Tibial nerve (tissue), 4 donors: ENCODE measurements at regions not wholly inside any gene's neighbourhood (a gene's known extent, or its start where the extent isn't known, plus 50 kb on each side); places are given as distances from the start of the nearest gene placed in this dataset.

Experiments used
- DNase-seq, 2 donors: peaks; one replicate each; pipeline ENCODE4 v3.0.0-alpha.2; 2019; ENCODE audit warnings: low spot score in 2 of 2
- H3K27ac ChIP-seq, 4 donors: fragments of 200-600 bp; sonication (generic) in 3 of 4; one replicate each; pipeline ENCODE4 v1.5.1; 2017 to 2019; ENCODE audit warnings: mild to moderate bottlenecking in 1 of 4
- H3K27me3 ChIP-seq, 2 donors: fragments of 200-600 bp; sonication (generic) in 1 of 2; one replicate each; pipeline versions ENCODE4 v1.5.1 to v1.6.0; 2017 to 2019
- H3K36me3 ChIP-seq, 3 donors: fragments of 200-600 bp; sonication (generic); one replicate each; pipeline ENCODE4 v1.5.1; 2018 to 2019
- H3K4me1 ChIP-seq, 4 donors: fragments of 200-600 bp; sonication (generic) in 3 of 4; one replicate each; pipeline ENCODE4 v1.5.1; 2017 to 2019
- H3K4me3 ChIP-seq, 4 donors: fragments of 200-600 bp; sonication (generic) in 3 of 4; one replicate each; pipeline ENCODE4 v1.5.1; 2017 to 2019; ENCODE audit warnings: mild to moderate bottlenecking in 1 of 4, moderate library complexity in 1 of 4
- H3K9me3 ChIP-seq, 4 donors: fragments of 200-600 bp; sonication (generic) in 3 of 4; one replicate each; pipeline ENCODE4 v1.5.1; 2017 to 2019
- EP300 ChIP-seq, 2 donors: sonication (generic); formaldehyde crosslinking; IDR thresholded peaks; one replicate each; pipeline ENCODE4 v1.6.1; 2017; ENCODE audit warnings: antibody characterized with exemption in 2 of 2, mild to moderate bottlenecking in 1 of 2
- POLR2A ChIP-seq, 2 donors: fragments of 450-650 bp; IDR thresholded peaks; one replicate each; pipeline ENCODE4 v1.6.1; 2017; ENCODE audit warnings: antibody characterized with exemption in 2 of 2, mild to moderate bottlenecking in 2 of 2, moderate library complexity in 2 of 2
- WGBS, 2 donors: methylation state at CpG; one replicate each; pipeline ENCODE4 v1.1.5; 2018; 5-methylcytosine and 5-hydroxymethylcytosine counted together
- TF ChIP-seq, protein P1 (sequence below), 5 experiments: fragments of 200-600 bp in 3 of 5; fragments of 450-650 bp in 2 of 5; sonication (generic) in 3 of 5; IDR thresholded peaks; one replicate each; pipeline ENCODE4 v1.5.1; 2016 to 2019; ENCODE audit warnings: antibody characterized with exemption in 5 of 5, mild to moderate bottlenecking in 3 of 5, moderate library complexity in 2 of 5

DNA sequence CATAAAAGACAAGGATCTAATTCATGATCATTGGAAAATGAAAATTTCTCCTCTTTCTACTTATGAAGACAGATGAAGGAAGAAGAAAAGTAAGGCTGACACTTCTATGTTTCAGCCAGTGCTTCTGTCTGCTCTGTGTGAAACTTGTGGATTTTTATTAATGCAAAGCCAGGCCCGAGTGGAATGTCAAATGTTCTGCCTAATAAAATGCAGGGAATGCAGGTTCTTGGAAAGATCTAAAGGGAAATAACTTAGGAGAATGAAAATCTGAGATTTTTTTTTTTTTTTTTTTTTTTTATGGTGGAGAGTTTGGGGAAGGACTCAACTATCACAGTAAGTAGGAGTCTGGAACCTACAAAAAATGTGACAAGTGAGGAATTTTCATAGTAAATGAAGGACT lies 1732.3 kb upstream of the SLC10A2 start:
- no peaks in the 10 kb centered on the region for H3K4me1 ChIP-seq
- no peaks in the 10 kb centered on the region for H3K9me3 ChIP-seq
- no peaks in the 10 kb centered on the region for H3K36me3 ChIP-seq
- no peak overlapping the region for H3K4me3 ChIP-seq
- WGBS, 2 donors, result 16 to 27% methylated on average over 1 of the region's 1 CpG
- H3K27me3 ChIP-seq, result no peaks in the 10 kb centered on the region
- no peak overlapping the region for H3K27ac ChIP-seq
- no peak for DNase-seq
- TF ChIP-seq POLR2A (IDR thresholded peaks at IDR 0.05), result no peak
- TF ChIP-seq EP300 (IDR thresholded peaks at IDR 0.05), result no peak
- TF ChIP-seq, protein P1, sequence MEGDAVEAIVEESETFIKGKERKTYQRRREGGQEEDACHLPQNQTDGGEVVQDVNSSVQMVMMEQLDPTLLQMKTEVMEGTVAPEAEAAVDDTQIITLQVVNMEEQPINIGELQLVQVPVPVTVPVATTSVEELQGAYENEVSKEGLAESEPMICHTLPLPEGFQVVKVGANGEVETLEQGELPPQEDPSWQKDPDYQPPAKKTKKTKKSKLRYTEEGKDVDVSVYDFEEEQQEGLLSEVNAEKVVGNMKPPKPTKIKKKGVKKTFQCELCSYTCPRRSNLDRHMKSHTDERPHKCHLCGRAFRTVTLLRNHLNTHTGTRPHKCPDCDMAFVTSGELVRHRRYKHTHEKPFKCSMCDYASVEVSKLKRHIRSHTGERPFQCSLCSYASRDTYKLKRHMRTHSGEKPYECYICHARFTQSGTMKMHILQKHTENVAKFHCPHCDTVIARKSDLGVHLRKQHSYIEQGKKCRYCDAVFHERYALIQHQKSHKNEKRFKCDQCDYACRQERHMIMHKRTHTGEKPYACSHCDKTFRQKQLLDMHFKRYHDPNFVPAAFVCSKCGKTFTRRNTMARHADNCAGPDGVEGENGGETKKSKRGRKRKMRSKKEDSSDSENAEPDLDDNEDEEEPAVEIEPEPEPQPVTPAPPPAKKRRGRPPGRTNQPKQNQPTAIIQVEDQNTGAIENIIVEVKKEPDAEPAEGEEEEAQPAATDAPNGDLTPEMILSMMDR (IDR thresholded peaks at IDR 0.05), result no peak

DNA sequence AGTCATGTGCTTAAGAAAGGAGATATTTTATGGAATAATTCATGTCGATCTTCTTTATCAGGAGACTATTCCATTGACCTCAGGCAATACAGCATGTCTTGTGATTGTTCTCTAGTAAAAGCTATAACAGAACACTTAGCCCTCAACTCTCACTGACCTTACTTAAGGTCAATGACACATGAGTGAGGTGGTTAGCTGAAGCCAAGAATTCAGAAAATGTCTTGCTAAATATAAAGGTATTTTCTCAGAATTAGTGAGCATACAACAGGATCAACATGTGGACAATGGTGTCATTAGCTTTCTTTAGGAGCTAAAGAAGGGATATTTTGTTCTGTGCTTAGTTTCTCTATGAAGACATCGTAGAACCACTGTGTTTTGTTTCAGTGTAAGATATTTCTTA lies 1730.4 kb upstream of the SLC10A2 start:
- Histone ChIP-seq H3K36me3 (no peaks in the 10 kb centered on the region), H3K4me3 (no peak overlapping the region), H3K27me3 (no peaks in the 10 kb centered on the region), H3K4me1 (no peaks in the 10 kb centered on the region), H3K27ac (no peak overlapping the region), H3K9me3 (no peaks in the 10 kb centered on the region)
- TF ChIP-seq, protein P1 (IDR thresholded peaks at IDR 0.05), result no peak
- TF ChIP-seq POLR2A (IDR thresholded peaks at IDR 0.05), result no peak
- TF ChIP-seq EP300 (IDR thresholded peaks at IDR 0.05), result no peak
- no peak for DNase-seq
- 51 to 63% methylated on average over 2 of the region's 2 CpGs for WGBS, 2 donors

DNA sequence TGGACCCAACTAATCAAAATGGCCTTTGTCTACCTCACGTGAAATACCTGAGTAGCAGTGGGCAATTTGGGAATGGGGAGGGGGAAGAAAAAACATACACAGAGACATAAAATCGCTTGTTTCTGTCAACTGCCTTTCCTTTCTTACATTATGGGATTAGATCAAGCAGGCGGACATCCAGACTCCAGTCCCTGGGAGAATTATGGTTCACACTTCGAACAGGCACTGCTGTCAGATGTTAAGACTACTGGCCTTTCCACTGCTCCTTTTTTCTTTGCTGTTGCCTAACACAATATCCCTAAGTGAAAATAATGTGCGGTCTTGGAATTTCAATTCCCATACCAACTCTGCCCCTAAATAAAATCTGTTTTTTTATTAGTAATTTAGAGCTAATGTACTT lies 1719.7 kb upstream of the SLC10A2 start:
- TF ChIP-seq, protein P1 (IDR thresholded peaks at IDR 0.05), result no peak
- TF ChIP-seq EP300 (IDR thresholded peaks at IDR 0.05), result no peak
- TF ChIP-seq POLR2A (IDR thresholded peaks at IDR 0.05), result no peak
- no peaks in the 10 kb centered on the region for H3K27me3 ChIP-seq
- H3K27ac ChIP-seq, result no peak overlapping the region
- H3K4me1 ChIP-seq, result no peaks in the 10 kb centered on the region
- H3K4me3 ChIP-seq, result no peak overlapping the region
- H3K36me3 ChIP-seq, result no peaks in the 10 kb centered on the region
- no peaks in the 10 kb centered on the region for H3K9me3 ChIP-seq
- no peak for DNase-seq
- WGBS, 2 donors, result 55 to 63% methylated on average over 5 of the region's 5 CpGs

DNA sequence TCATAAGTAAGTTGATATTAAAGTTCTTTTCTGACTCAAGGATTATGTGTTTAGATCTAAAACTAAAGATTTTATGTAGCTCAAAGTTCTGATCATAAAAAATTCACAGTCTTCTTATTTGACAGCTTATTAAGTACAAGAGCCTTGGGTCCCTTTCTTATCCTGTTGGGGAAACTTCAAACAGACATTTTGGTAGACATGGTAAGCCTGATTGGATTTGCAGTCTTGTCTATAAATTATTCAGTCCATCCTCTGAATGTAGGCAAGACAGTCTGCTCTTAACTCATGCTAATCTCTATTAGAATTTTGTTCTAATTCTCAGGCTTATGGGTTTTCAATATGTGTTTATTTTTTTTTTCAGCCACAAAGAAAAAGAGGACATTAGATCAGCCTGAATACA lies 1718.7 kb upstream of the SLC10A2 start:
- no peaks in the 10 kb centered on the region for H3K9me3 ChIP-seq
- no peaks in the 10 kb centered on the region for H3K27me3 ChIP-seq
- no peaks in the 10 kb centered on the region for H3K36me3 ChIP-seq
- H3K4me3 ChIP-seq, result no peak overlapping the region
- TF ChIP-seq POLR2A (IDR thresholded peaks at IDR 0.05) (no peak), EP300 (IDR thresholded peaks at IDR 0.05) (no peak)
- TF ChIP-seq, protein P1 (IDR thresholded peaks at IDR 0.05), result no peak
- H3K4me1 ChIP-seq, result no peaks in the 10 kb centered on the region
- H3K27ac ChIP-seq, result no peak overlapping the region
- DNase-seq, result no peak

DNA sequence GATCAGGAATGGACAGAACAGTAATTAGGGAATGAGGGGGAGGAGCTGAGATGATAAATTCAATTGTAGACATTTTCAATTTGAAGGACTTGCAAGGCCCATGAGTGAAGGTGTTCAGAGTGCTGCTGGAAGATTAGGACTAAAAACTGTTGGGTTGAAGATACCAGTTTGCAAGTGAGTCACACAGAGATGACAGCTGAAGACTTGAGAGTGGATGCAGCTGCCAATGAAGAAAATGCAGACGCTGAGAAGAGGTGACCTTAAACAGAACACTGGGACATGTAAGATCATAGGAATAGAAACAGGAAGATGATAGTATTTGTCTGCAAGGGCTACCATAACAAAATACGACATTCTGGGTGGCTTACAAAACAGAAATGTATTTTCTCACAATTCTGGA lies 1716.5 kb upstream of the SLC10A2 start:
- Histone ChIP-seq H3K36me3 (no peaks in the 10 kb centered on the region), H3K4me1 (no peaks in the 10 kb centered on the region), H3K9me3 (no peaks in the 10 kb centered on the region), H3K4me3 (no peak overlapping the region), H3K27ac (no peak overlapping the region), H3K27me3 (no peaks in the 10 kb centered on the region)
- TF ChIP-seq, protein P1 (IDR thresholded peaks at IDR 0.05), result no peak
- TF ChIP-seq EP300 (IDR thresholded peaks at IDR 0.05), result no peak
- TF ChIP-seq POLR2A (IDR thresholded peaks at IDR 0.05), result no peak
- no peak for DNase-seq
- 90 to 94% methylated on average over 2 of the region's 2 CpGs for WGBS, 2 donors
